Activated CD4-positive, alpha-beta T cell treated with anti-CD3 and anti-CD28 coated beads, Interleukin-2, Interleukin-6, amounts not matched to agents 100 ng/mL and 50 ng/mL, durations not matched to agents 16 hours and 8 hours (primary cell): ENCODE measurements at regions not wholly inside any gene's neighbourhood (a gene's known extent, or its start where the extent isn't known, plus 50 kb on each side); places are given as distances from the start of the nearest gene placed in this dataset.
"Not testable (repeated sequence)": the region's sequence is repeated elsewhere in the genome, so short reads cannot be mapped to it uniquely, and the experiment has no call there.

Experiments
- DNase-seq: peaks from one replicate; pipeline ENCODE4 v3.0.0-alpha.2; 2020

DNA sequence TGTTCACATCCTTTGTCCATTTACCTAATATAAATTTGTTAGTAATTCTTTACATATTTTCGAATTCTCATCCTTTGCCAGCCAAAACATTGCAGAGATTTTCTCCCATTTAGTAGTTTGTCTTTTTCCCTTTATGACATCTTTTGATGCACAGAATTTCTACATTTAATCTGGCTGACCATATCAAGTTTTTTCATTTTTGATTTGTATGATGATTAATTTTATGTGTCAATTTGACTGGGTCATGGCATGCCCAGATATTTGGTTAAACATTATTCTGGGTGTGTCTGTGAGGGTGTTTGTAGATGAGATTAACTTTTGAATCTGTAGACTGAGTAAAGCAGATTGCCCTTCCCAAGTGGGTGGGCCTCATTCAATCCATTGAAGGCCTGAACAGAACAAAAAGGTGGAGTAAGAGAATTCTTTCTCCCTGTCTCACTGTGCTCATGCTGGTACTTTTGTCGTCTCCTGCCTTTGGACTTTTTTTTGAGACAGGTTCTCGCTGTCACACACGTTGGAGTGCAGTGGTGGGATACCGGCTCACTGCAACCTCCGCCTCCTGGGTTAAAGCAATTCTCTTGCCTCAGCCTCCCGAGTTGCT lies 72.1 kb upstream of the EPB41L1 start:
- no peak for DNase-seq

DNA sequence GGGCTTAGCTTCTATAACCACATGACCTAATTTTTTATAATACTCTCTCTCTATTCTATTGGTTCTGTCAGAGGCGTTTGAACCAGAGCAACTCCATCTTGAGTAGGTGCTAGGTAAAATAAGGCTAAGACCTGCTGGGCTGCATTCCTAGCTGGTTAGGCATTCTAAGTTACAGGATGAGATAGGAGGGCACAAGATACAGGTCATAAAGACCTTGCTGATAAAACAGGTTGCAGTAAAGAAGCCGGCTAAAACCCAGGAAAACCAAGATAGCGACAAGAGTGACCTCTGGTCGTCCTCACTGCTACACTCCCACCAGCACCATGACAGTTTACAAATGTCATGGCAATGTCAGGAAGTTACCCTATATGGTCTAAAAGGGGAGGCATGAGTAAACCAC lies 71.3 kb upstream of the EPB41L1 start:
- not testable (repeated sequence) for DNase-seq

DNA sequence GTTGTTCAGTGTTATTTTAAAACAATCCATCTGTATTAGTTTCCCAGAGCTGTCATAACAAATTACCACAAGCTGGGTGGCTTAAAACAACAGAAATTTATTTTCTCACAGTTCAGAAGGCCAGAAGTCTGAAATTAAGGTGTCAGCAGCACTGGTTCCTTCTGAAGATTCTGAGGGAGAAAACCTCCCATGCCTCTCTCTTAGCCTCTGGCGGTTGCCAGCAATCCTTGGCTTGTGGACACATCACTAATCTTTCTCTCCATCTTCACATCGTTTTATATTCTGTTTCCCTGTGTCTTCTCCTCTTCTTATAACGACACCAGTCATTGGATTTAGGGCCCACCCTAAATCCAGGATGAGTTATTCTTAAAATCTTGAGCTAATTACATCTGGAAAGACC lies 70.2 kb upstream of the EPB41L1 start:
- no peak for DNase-seq

DNA sequence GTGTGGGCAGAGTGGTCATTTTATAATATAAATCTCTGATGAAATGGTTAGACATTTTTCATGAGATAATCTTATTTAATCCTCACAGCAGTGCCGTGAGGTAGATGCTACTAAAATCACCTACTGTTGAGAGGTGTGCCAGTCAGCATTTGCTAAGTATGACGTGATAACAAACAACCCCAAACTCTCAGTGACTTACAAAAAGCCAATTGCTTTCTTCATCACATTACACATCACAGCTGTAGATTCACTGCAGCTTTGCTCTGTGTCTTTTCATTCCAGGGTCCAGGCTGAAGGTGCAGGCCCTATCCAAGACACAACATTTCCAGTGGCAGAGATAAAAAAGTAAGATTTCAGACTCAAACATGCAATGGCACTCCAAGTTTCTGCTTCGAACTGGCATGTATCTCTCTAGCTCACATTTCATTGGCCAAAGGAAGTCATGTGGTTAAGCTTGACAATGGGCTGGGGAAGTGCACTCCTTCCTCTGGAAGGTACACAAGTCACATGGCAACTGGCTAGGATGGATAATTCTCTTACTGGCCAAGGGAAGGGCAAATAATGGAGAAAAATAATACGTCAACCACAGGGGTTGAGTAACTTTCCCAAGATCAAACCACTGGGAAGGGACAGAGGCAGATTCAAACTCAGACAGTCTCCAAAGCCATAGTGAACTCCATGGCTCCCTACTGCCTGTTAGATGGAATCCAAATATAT lies 69.5 kb upstream of the EPB41L1 start:
- DNase-seq = no peak

DNA sequence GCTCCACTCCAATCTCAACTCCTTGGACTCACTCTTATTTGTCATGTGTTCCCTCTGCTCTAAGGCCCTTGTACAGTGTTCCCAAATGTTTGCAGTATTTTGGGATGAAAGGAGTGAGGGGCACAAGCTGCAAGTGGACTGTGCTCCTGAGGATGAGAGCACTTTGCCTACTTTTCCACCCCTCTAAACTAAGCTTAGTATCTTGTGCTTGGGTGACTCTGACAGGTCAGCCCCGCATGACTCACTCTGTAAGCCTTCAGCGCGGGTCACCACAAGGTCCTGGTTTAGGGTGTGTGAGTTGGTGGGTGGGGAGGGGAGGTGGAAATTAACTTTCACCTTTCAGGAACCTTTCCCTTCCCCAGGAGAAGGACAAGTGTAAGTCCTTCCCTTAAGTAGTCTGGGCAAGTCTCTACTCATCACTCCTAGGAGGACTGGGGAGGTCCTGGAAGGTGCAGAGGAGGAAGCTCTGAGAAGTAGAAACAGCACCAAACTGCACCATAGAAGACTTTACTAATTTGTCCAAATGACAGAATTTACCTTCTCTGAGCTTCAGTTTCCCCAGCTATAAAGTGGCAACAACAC lies 68.8 kb upstream of the EPB41L1 start:
- DNase-seq = no peak

DNA sequence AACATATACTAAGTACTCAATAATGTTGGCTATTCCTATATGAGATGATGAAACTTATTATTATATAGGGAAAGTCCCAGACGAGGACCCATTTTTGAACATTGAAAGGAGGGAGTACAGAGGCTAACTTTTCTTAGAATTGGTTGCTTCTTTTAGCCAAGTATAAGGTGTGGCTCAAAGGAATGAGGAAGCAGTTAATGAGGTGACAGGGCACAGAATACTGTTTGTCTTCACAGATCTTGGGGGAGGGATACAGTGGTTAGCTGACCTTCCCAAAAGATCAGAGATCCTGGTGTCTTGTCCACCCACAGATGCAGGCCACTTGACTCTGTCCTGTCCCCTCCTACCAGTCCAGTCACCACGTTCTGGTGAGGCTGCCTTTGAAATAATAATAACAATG lies 67.8 kb upstream of the EPB41L1 start:
- no peak for DNase-seq

DNA sequence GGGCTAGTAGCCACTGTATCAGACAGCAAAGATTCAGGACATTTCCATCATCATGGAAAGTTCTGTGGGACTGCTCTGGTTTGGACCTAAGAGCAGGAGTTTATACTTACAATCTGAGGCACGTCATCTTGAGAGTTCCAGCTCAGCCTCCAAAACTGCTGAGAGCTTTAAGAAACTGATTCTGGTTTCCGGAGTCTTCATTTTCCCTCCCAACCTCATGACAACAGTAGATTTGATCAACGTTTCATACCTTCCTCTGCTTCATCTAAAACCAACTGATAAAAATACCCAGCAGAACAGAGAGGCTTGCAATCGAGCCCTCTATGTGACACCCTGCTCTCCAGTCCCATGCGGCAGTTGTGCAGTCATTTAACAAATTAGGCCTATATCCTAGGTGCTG lies 64.3 kb upstream of the EPB41L1 start:
- no peak for DNase-seq

DNA sequence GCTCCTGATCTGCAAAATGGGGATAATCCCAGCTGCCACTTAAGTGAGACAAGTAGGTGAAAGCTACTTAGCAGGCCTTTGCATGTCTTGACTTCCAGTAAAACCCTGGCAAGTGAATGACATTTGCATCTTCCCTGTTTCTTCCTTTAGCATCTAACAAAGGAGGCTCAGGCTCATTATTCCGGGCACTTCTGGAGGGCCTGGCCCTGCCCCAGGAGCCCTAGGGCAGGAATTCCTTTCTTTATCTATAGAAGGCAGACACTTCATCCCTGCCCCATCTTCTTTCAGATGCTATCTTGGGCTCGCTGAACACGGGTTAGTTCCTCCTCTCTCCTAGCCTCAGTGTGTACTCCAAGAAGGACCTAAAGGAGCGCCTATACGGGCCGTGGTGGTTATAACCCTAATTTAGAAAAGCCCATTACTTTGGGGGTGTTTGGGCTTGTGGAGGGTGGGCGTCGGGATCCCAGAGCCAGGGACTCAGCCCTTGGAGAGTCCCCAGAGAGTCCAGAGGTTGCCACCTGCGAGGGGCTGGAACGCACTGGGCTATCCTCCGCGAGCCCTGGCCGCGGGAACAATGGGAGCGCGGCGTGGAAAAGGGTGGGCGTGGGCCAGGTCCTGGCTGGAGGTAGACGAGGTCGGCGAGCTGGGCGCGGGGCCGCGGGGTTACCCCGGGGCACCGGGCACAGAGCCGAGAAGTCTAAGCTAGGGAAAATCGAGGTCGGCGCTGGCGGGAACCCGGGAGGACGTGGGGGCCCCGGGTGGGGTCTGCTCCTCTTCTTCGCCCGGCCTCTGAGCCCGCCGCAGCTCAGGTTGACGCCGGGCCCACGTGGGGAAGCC lies 62.8 kb upstream of the EPB41L1 start:
- no peak for DNase-seq

DNA sequence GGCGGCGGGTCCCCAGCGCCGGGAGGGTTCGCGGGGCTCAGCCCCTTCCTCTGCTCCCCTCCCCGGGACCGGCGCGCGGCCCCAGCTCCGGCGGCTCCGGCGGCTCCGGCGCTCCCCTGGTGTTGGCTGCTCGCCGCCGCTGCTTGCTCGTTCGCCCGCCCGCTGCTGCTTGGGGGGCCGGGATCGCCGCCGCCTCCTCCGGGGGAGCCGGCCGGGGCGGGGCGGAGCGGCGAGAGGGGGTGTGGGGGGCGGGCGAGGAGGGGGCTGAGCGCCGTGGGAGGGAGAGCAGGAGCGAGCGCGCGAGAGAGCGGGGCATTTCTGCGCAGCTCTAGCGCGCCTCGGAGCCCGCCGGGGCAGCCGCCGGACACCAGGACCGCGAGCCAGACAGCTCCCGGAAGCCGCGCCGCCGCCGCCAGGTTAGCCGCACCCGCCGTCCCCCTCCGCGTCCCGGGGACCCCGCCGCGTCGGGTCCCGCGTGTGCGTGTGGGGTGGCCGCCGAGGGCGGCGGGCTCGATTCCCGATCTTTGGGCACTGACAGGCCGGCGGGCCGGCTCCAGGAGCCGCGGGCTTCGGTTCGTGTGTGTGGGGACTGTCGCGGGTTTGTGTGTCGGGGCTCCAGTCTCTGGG lies 62.0 kb upstream of the EPB41L1 start:
- no peak for DNase-seq

DNA sequence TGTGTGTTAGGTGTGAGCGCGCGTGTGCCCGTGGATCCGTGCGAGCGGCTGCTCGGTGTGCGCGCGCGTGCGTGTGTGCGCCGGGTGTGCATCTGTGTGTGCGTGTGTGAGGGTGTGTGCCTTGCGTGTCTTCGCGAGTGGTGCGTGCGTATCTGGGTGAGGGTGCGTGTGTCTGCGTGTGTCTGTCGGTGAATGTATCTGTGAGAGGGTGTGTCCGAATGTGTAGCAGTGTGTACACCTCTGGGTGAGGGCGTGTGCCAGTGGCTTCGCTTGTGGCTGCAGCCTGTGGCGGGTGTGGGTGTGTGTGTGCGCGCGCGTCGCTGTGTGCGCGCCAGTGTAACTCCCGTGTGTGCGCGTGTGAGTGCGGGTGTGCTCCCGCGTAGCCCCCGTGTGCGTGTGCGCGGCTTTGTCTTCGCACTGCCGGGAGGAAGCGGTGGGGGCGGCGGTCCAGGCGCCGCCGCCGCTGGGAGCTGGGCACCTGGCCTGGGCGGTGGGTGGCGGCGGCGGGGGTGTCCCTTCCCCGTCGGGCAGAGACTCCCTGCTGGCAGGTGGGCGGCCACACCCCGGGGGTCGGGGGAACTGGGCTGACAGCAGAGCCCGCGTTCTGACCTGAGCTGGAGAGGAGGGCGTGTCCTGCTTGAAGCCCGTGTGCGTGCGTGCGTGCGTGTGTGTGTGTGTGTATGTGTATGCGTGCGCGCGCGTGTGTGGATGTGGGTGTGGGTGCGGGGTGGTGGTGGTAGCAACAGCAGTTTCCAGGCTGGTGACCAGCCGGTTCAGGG lies 61.3 kb upstream of the EPB41L1 start:
- DNase-seq = peak; percentile 39

DNA sequence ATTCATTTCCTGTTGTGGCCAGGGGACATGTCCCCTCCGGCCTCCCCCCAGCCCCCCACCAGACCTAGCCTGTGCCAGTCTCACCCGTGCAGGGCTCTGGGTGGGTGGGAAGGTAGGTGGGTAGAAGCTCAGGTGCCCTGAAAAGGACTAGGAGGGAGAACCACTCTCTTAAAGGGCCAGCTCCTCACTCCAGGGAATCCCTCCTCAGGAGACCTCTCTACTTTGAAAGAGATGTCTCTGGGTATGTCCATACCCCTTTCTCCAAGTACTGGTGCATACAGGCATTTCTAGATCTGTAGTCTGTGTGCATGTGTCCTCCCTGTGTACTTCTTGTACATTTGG lies 60.8 kb upstream of the EPB41L1 start:
- DNase-seq = no peak

DNA sequence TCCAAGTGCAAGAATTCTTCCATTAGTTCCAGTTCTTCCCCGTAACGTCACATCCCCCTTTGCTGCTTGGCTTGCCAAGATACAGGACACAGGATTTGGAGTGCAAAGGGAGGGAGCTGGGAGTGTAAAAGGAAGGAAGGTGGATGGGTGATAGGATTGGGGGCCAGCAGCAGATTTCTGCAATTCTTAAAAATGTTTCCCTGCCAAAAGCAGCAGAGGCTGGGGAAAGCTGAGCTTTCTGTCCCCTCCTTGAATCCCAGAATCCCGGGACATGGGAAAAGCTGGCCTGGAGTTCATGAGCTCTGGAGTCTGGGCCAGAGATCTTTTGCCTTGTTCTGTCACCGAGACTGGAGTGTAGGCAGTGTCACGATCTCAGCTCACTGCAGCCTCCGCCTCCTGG lies 60.0 kb upstream of the EPB41L1 start:
- no peak for DNase-seq

DNA sequence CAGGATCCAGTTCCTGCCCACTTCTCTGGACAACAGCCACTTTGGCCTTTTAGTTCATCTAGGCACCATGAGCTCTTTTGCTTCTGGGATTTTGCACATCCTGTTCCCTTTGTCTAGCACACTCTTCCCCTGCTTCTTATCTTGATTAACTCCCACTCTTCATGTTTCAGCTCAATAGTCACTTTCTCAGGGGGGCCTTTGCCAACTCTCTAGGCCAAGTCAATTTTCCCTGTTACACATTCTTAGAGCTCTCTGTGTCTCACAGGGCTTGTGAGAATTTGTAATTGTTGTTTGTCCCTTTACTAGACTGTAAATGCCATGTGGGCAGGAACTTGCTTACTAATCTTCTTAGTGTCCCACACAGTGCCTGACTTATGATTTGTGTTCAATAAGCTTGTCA lies 58.1 kb upstream of the EPB41L1 start:
- DNase-seq = no peak

DNA sequence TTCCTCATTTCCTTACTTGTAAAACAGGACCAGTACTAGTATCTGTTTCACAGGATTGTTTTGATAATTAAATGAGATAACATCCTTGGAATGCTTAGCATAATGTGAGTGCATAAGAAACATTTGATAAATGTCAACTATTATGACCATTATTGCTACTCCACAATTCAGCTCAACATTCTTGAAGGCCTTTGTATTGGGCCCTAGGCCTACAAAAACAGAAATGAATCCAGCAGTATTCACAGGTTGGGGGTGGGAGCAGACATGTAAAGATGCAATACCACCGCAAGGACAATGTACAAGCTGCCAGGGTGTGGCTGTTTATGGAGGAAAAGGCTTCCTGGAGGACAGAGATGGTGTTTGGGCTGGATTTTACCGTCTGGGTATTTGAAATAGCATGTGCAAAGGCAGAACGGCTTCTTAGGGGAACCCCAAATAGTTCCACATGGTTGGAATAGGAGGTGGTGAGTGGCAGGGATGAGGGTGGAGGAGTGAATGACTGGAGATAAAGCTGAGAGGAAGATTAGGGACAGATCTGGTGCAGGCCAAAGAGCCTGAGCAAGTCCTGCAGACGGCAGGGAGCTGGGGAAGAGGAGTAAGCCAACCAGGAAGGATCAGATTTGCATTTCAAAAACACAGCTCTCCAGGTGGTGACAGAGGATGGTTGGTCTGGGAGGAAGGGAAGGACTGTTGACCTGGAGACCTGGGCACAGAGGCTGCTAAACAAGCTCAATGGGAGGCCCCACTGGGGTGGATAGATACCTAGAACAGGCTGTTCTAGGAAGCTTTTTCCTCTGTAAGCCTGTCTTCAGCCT lies 57.0 kb upstream of the EPB41L1 start:
- DNase-seq = no peak

DNA sequence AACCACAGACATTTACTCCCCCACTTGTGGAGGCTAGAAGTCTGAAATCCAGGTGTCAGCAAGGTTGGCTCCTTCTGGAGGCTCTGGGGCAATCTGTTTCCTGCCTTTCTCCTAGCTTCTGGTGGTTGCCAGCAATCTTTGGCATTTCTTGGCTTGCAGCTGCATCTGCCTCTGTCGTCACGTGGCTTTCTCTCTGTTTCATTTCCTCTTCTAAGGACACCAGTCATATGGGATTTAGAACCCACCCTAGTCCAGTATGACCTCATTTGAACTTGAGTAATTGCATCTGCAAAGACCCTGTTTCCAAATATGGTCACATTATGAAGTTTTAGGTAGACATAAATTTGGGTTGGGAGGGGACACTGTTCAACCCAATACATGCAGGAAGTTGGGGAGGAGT lies 56.2 kb upstream of the EPB41L1 start:
- no peak for DNase-seq

DNA sequence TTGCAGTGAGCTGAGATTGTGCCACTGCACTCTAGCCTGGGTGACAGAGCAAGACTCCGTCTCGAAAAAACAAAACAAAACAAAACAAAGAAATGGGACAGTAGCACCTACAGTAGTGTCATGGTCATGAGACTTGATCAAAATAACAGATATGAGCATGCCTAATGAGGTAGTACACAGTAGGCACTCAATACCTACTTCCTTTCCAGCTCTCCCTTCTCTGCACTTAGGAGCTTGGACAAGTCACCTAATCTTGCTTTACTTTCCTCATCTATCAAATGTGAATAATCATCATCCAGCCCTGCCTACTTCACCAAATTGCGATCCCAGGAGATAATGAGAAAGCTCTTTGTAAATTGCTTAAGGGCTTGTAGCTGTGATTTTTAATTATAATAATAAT lies 55.4 kb upstream of the EPB41L1 start:
- no peak for DNase-seq

DNA sequence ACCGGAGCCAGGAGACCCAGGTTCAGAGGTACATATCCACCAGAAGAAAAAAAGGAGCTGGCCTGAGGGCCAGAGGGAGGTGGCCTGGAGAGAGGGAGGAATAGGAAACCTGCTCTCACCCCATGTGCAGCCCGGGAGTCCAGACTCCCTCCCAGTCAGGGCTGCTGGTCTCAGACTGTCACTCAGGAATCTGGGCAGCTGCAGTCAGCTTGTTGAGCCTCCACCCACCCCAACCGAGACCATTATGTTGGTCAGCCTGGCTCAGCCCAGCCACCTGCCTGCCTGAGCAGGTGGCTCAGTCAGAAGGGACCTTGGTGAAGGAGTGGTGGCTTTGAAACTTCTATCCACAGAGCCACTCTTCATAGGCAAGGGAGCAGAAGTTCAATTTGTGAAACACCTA lies 53.3 kb upstream of the EPB41L1 start:
- no peak for DNase-seq

DNA sequence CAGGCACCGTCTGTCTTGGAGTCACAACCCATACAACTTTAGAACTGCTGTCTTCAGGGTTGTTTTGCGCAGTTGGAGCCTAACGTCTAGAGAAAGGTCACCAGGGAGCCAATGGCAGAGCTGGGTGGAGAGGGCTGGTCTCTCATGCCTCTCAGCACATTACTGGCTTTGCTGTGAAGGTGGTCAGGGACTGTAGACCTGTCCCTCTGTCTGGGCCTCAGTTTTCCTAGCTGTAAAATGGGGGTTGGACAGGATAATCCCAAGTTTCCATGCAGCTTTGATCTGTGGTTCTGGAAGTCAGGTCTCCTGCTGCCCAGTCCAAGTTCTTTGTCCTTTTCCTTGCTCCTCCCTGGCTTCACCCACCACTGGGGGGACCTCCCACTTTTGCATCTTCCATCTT lies 52.2 kb upstream of the EPB41L1 start:
- no peak for DNase-seq

DNA sequence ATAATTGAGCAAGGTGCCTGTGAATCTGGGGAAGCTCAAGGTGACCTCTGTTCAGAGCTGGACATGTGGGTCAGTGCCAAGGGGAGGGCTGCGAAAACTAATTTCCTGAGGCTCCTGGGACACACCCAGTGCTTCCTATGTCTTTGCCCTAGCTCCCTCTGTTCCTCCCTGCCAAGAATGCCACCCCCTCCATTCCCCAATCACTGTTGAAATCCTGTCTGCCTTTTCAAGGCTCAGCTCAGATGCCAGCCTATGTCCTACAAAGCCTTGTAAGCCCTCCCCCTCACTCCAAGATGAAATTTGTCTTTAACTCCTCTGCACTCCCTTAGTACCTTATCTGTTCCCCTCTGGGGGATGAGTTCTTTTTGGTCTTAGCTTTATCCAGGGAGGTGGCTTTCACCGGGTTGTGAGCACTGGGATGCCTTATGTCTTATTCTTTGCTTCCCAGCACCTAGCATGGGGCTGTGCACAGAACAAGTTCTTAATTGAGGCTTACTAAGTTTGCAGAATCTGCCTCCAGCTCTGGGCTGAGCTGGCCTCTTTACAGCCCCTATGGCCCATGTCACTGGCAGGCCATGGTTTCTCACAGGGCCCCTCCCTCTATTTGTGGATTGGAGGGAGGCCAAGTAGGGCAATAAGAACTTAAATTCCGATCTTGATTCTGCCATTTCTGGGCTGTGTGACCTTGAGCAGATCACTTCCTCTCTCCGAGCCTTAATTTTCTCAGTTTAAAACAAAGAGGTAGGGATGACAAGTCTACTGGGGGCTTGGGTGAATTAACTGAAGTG lies 51.5 kb upstream of the EPB41L1 start:
- no peak for DNase-seq

DNA sequence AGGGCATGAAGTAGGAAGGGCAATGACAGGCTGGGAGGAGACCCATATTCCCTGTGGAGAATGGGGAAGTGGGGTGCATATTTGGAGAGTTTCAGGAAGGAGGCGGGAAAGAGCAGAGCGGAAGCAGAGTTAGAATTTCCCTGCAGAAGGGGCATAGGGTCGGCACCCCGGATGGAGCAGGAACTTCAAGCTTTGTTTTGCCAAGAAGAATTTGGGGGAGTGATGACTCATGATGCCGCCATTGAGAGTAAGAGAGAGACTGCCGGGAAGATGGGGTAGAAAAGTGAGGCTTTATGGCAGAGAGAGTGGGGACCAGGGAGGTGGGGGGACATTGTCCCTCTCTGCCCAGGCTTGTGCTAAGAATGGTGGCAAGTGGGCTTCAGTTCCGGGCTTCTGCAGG lies 50.3 kb upstream of the EPB41L1 start:
- DNase-seq = no peak
